ENCODE measurements at regions not wholly inside any gene's neighbourhood (a gene's known extent, or its start where the extent isn't known, plus 50 kb on each side); places are given as distances from the start of the nearest gene placed in this dataset.

- Histone ChIP-seq H3K4me1 (ENCODE audit: insufficient read depth, low read length) (no peaks in the 10 kb centered on the region), H3K4me3 (ENCODE audit: insufficient read depth, low read length) (no peak overlapping the region), H3K9me3 (ENCODE audit: low read depth, low read length) (no peaks in the 10 kb centered on the region), H3K27ac (ENCODE audit: low read depth, low read length) (no peak overlapping the region), H3K4me2 (ENCODE audit: insufficient read depth, low read length) (no peak overlapping the region), H4K20me1 (ENCODE audit: insufficient read depth, low read length) (no peaks in the 10 kb centered on the region), H3K79me2 (ENCODE audit: insufficient read depth, low read length) (no peaks in the 10 kb centered on the region), H3K36me3 (ENCODE audit: insufficient read depth, low read length) (no peaks in the 10 kb centered on the region), H2AFZ (ENCODE audit: low read length) (no peak overlapping the region), H3K27me3 (ENCODE audit: insufficient read depth, low read length) (no peaks in the 10 kb centered on the region)
- no peak for TF ChIP-seq CTCF (IDR thresholded peaks at IDR 0.05; ENCODE audit: extremely low read depth, low read depth, low read length)
- DNase-seq (ENCODE audit: insufficient read length, low spot score, missing footprints), result no peak
Measured at GRCh38 chr20:39298121-39298520, 336.0 kb downstream of the DHX35 start.

GRCh38 chr20:39295301-39295700, 333.2 kb downstream of the DHX35 start:
- Histone ChIP-seq H3K79me2 (ENCODE audit: insufficient read depth, low read length) (no peaks in the 10 kb centered on the region), H3K4me3 (ENCODE audit: insufficient read depth, low read length) (no peak overlapping the region), H4K20me1 (ENCODE audit: insufficient read depth, low read length) (no peaks in the 10 kb centered on the region), H3K27me3 (ENCODE audit: insufficient read depth, low read length) (no peaks in the 10 kb centered on the region), H3K36me3 (ENCODE audit: insufficient read depth, low read length) (no peaks in the 10 kb centered on the region), H3K27ac (ENCODE audit: low read depth, low read length) (no peak overlapping the region), H3K9me3 (ENCODE audit: low read depth, low read length) (no peaks in the 10 kb centered on the region), H3K4me1 (ENCODE audit: insufficient read depth, low read length) (no peaks in the 10 kb centered on the region), H3K4me2 (ENCODE audit: insufficient read depth, low read length) (no peak overlapping the region), H2AFZ (ENCODE audit: low read length) (no peak overlapping the region)
- DNase-seq (ENCODE audit: insufficient read length, low spot score, missing footprints), result no peak
- TF ChIP-seq CTCF (IDR thresholded peaks at IDR 0.05; ENCODE audit: extremely low read depth, low read depth, low read length), result no peak

GRCh38 chr20:39294137-39294725, 332.1 kb downstream of the DHX35 start:
- Histone ChIP-seq H3K36me3 (ENCODE audit: insufficient read depth, low read length) (no peaks in the 10 kb centered on the region), H3K4me2 (ENCODE audit: insufficient read depth, low read length) (no peak overlapping the region), H3K27ac (ENCODE audit: low read depth, low read length) (no peak overlapping the region), H4K20me1 (ENCODE audit: insufficient read depth, low read length) (no peaks in the 10 kb centered on the region), H3K79me2 (ENCODE audit: insufficient read depth, low read length) (no peaks in the 10 kb centered on the region), H3K27me3 (ENCODE audit: insufficient read depth, low read length) (no peaks in the 10 kb centered on the region), H2AFZ (ENCODE audit: low read length) (no peak overlapping the region), H3K9me3 (ENCODE audit: low read depth, low read length) (no peaks in the 10 kb centered on the region), H3K4me3 (ENCODE audit: insufficient read depth, low read length) (no peak overlapping the region), H3K4me1 (ENCODE audit: insufficient read depth, low read length) (no peaks in the 10 kb centered on the region)
- no peak for DNase-seq (ENCODE audit: insufficient read length, low spot score, missing footprints)
- TF ChIP-seq CTCF (IDR thresholded peaks at IDR 0.05; ENCODE audit: extremely low read depth, low read depth, low read length), result no peak

- Histone ChIP-seq H3K36me3 (ENCODE audit: insufficient read depth, low read length) (no peaks in the 10 kb centered on the region), H3K4me1 (ENCODE audit: insufficient read depth, low read length) (no peaks in the 10 kb centered on the region), H3K79me2 (ENCODE audit: insufficient read depth, low read length) (no peaks in the 10 kb centered on the region), H3K9me3 (ENCODE audit: low read depth, low read length) (no peaks in the 10 kb centered on the region), H3K27ac (ENCODE audit: low read depth, low read length) (no peak overlapping the region), H3K4me3 (ENCODE audit: insufficient read depth, low read length) (no peak overlapping the region), H2AFZ (ENCODE audit: low read length) (no peak overlapping the region), H3K27me3 (ENCODE audit: insufficient read depth, low read length) (no peaks in the 10 kb centered on the region), H4K20me1 (ENCODE audit: insufficient read depth, low read length) (no peaks in the 10 kb centered on the region), H3K4me2 (ENCODE audit: insufficient read depth, low read length) (no peak overlapping the region)
- TF ChIP-seq CTCF (IDR thresholded peaks at IDR 0.05; ENCODE audit: extremely low read depth, low read depth, low read length), result no peak
- no peak for DNase-seq (ENCODE audit: insufficient read length, low spot score, missing footprints)
Measured at GRCh38 chr20:39292193-39292736, 330.1 kb downstream of the DHX35 start.
